Brain microvascular endothelial cell (primary cell): ENCODE measurements at regions not wholly inside any gene's neighbourhood (a gene's known extent, or its start where the extent isn't known, plus 50 kb on each side); places are given as distances from the start of the nearest gene placed in this dataset.

ENCODE experiments used
- DNase-seq: peaks from one replicate; pipeline ENCODE4 v3.0.0-alpha.2; 2020
- H3K27ac ChIP-seq: fragments of 250-450 bp; sonication (Bioruptor Pico); 2 replicates; pipeline ENCODE4 v1.5.1; 2020; ENCODE audit warnings: mild to moderate bottlenecking, moderate library complexity
- H3K27me3 ChIP-seq: fragments of 250-450 bp; sonication (Bioruptor Pico); replicated peaks from 2 replicates; pipeline ENCODE4 v1.5.1; 2020; ENCODE audit warnings: mild to moderate bottlenecking
- H3K36me3 ChIP-seq: fragments of 250-450 bp; sonication (Bioruptor Pico); replicated peaks from 2 replicates; pipeline ENCODE4 v1.5.1; 2020; ENCODE audit warnings: mild to moderate bottlenecking
- H3K4me3 ChIP-seq: 2 replicates; pipeline ENCODE4 v1.5.1; 2011; ENCODE audit warnings: low read depth, mild to moderate bottlenecking, control low read depth, low read length, moderate library complexity
- in situ Hi-C: cut with HindIII; loops from 2 replicates; pipeline ENCODE4 v1.10.0; 2017; ENCODE audit warnings: low sequenced_read_pairs, low pct_ligation_motif_present
- TF ChIP-seq, protein P1 (sequence below): IDR thresholded peaks from 2 replicates; pipeline ENCODE4 v1.5.1; 2011; ENCODE audit warnings: low read depth, mild to moderate bottlenecking, moderate library complexity, low read length, control low read depth, inconsistent platforms; ENCODE audit errors: missing control alignments

- H3K4me3 ChIP-seq, result no peak overlapping the region
- H3K27me3 ChIP-seq, result no peaks in the 10 kb centered on the region
- in situ Hi-C loops, result no loop called here
These were observed 173.0 kb upstream of the STK17B start for GRCh38 chr2:196344397-196344796.

GRCh38 chr2:196353717-196354116, 182.3 kb upstream of the STK17B start:
- TF ChIP-seq, protein P1, sequence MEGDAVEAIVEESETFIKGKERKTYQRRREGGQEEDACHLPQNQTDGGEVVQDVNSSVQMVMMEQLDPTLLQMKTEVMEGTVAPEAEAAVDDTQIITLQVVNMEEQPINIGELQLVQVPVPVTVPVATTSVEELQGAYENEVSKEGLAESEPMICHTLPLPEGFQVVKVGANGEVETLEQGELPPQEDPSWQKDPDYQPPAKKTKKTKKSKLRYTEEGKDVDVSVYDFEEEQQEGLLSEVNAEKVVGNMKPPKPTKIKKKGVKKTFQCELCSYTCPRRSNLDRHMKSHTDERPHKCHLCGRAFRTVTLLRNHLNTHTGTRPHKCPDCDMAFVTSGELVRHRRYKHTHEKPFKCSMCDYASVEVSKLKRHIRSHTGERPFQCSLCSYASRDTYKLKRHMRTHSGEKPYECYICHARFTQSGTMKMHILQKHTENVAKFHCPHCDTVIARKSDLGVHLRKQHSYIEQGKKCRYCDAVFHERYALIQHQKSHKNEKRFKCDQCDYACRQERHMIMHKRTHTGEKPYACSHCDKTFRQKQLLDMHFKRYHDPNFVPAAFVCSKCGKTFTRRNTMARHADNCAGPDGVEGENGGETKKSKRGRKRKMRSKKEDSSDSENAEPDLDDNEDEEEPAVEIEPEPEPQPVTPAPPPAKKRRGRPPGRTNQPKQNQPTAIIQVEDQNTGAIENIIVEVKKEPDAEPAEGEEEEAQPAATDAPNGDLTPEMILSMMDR, result no peak
- H3K36me3 ChIP-seq, result no peaks in the 10 kb centered on the region
- no peak overlapping the region for H3K27ac ChIP-seq
- no peak overlapping the region for H3K4me3 ChIP-seq
- no peaks in the 10 kb centered on the region for H3K27me3 ChIP-seq
- in situ Hi-C loops, result no loop called here
- no peak for DNase-seq

More at GRCh38 chr2:196344397-196344796, 173.0 kb upstream of the STK17B start:
- no peak for DNase-seq
- H3K36me3 ChIP-seq, result no peaks in the 10 kb centered on the region
- TF ChIP-seq, protein P1, result no peak
- H3K27ac ChIP-seq, result no peak overlapping the region

DNA sequence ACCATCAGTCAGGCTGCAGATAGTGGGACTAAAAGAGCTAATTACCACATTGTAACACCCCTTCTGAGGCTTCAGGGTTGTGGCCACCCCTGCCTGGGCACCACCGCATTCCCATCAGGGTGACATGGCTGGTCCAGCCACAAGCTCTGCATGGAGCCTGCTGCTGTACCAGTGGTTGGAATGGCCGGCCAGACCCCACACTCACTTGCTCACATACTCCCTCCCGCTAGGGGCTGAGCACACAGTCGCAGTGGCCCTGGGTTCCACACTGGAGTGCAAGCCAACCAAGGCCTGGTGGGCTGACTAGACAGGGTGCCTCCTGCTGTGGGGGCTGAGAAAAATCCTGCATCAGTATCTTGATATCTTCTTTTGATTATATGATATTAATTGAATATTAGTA, 182.8 kb upstream of the STK17B start:
- Histone ChIP-seq H3K27ac (no peak overlapping the region), H3K27me3 (no peaks in the 10 kb centered on the region), H3K4me3 (no peak overlapping the region), H3K36me3 (no peaks in the 10 kb centered on the region)
- no peak for DNase-seq
- in situ Hi-C loops, result no loop called here
- TF ChIP-seq, protein P1, result no peak

DNA sequence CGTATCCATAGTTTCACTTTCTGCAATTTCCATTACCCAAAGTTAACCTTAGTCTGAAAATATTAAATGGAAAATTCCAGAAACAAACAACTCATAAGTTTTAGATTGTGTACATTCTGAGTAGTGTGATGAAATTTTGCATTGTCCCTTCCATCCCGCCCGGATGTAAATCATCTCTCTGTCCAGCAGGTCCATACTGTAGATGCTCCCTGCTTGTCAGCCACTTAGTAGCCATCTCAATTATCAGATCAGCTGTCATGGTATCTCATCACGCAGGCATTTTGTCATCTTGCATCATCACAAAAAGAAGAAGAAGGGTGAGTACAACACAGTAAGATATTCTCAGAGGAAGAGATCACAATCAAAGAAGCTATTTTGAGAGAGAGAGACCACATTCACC, 185.0 kb upstream of the STK17B start:
- in situ Hi-C loops, result no loop called here
- TF ChIP-seq, protein P1, result no peak
- H3K27me3 ChIP-seq, result no peaks in the 10 kb centered on the region
- no peak for DNase-seq
- H3K4me3 ChIP-seq, result no peak overlapping the region
- no peaks in the 10 kb centered on the region for H3K36me3 ChIP-seq
- H3K27ac ChIP-seq, result no peak overlapping the region

GRCh38 chr2:196360650-196361049, 189.3 kb upstream of the STK17B start:
- in situ Hi-C loops, result no loop called here
- TF ChIP-seq, protein P1, result no peak
- Histone ChIP-seq H3K4me3 (no peak overlapping the region), H3K27me3 (no peaks in the 10 kb centered on the region), H3K27ac (no peak overlapping the region), H3K36me3 (no peaks in the 10 kb centered on the region)
- DNase-seq, result no peak

DNA sequence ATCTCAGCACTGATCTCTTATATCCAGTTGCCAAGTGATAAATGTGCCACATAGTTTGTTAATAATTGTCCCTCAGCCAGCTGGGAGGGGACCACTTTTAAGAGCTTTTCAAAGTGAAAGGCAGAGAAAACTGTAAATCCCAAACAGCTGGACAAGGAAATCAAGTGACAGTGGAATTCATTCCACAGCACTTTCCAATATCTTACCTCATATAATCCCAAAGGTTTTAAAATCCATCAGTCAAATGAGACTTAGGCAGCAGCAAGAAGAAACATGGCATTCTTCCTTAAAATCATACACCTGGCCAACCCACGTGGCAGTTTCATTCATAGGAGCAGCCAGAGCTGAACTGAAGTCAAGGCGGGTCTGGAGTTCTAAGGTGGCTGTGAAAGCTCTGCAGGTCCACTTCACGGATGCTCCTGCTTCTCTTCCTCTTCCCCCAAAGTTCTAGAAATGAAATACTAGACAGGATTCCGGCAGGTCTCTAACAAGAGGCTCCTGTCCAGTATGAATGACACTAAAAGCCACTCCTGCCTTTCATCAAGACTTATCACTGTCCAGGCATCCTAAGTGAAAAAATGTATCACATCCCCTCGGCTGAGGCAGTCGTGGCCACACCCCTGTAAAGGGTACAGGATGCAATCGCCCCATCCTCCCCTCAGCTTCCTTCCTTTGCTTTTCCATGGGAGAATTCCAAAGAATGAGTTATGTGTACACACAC, 190.4 kb upstream of the STK17B start:
- no peak for DNase-seq
- Histone ChIP-seq H3K36me3 (no peaks in the 10 kb centered on the region), H3K27me3 (no peaks in the 10 kb centered on the region), H3K4me3 (no peak overlapping the region), H3K27ac (no peak overlapping the region)
- in situ Hi-C loops, result no loop called here
- TF ChIP-seq, protein P1, result no peak
